Panc1 (cell line): ENCODE measurements at regions not wholly inside any gene's neighbourhood (a gene's known extent, or its start where the extent isn't known, plus 50 kb on each side); places are given as distances from the start of the nearest gene placed in this dataset.

Experiments used
- ATAC-seq: fragments of 200-7000 bp; cut with Tn5 transposase; 2 replicates; pipeline ENCODE4 v1.9.1; 2020; ENCODE audit warnings: mild to moderate bottlenecking, moderate library complexity
- BruUV-seq: library from RNA; stranded (reverse); fragments of 400-500 nt; replicated peaks from 2 replicates; lab custom pipeline; 2021; lab: Mats Ljungman, UMichigan
- CTCF ChIA-PET: fragments of 300-600 bp; sonication (Branson Sonifier 250); formaldehyde crosslinking; loops from one replicate; lab custom pipeline; 2022; ENCODE audit warnings: antibody characterized with exemption; lab: Charles Lee
- POLR2A ChIA-PET: fragments of 300-600 bp; sonication (Branson Sonifier 250); formaldehyde crosslinking; loops from one replicate; lab custom pipeline; 2022; ENCODE audit warnings: antibody characterized with exemption; lab: Charles Lee
- DNase-seq: peaks from one replicate; pipeline ENCODE4 v3.0.0-alpha.2; 2010; ENCODE audit warnings: low read depth, low spot score
- H3K27ac ChIP-seq: 2 replicates; pipeline ENCODE4 v1.5.1; 2011; ENCODE audit warnings: mild to moderate bottlenecking, low read length, inconsistent platforms
- H3K27me3 ChIP-seq: fragments of 200-500 bp; sonication (Bioruptor generic); 2 replicates; pipeline ENCODE4 v1.6.0; 2014; ENCODE audit warnings: low read length, inconsistent platforms; ENCODE audit not compliant: control insufficient read depth, insufficient read depth
- H3K36me3 ChIP-seq: fragments of 200-500 bp; sonication (Bioruptor generic); 2 replicates; pipeline ENCODE4 v1.5.1; 2014; ENCODE audit warnings: inconsistent platforms, mild to moderate bottlenecking, low read length, moderate library complexity; ENCODE audit not compliant: control insufficient read depth, insufficient read depth
- H3K4me1 ChIP-seq: 2 replicates; pipeline ENCODE4 v1.5.1; 2011; ENCODE audit warnings: inconsistent platforms, mild to moderate bottlenecking, low read length, moderate library complexity; ENCODE audit not compliant: control insufficient read depth, insufficient read depth
- H3K4me3 ChIP-seq, 2 experiments: 2 replicates each; pipeline ENCODE4 v1.5.1; 2011 to 2012; ENCODE audit warnings: low read depth in 2 of 2, low read length in 2 of 2, mild to moderate bottlenecking in 2 of 2, inconsistent platforms in 1 of 2, moderate library complexity in 1 of 2
- H3K9me3 ChIP-seq: fragments of 200-500 bp; sonication (Bioruptor generic); 2 replicates; pipeline ENCODE4 v1.5.1; 2014; ENCODE audit warnings: low read depth, mild to moderate bottlenecking, inconsistent platforms, low read length, moderate library complexity; ENCODE audit not compliant: control insufficient read depth, insufficient read depth
- CTCF ChIP-seq: fragments of 450-650 bp; IDR thresholded peaks from 2 replicates; pipeline ENCODE4 v1.5.1; 2017; ENCODE audit warnings: mild to moderate bottlenecking
- POLR2AphosphoS5 ChIP-seq: IDR thresholded peaks from 2 replicates; pipeline ENCODE4 v1.6.1; 2012; ENCODE audit warnings: mild to moderate bottlenecking, low read depth, low read length, moderate library complexity
- REST ChIP-seq, 2 experiments: IDR thresholded peaks; 2 replicates each; pipeline ENCODE4 v1.6.1; 2011 to 2012; ENCODE audit warnings: low read depth in 2 of 2, control low read depth in 1 of 2, low read length in 1 of 2, mild to moderate bottlenecking in 1 of 2, moderate library complexity in 1 of 2; ENCODE audit not compliant: insufficient read depth in 1 of 2
- SIN3A ChIP-seq: IDR thresholded peaks from 2 replicates; pipeline ENCODE4 v1.6.1; 2012; ENCODE audit warnings: low read depth, mild to moderate bottlenecking, low read length, moderate library complexity, borderline replicate concordance; ENCODE audit not compliant: insufficient read depth
- TCF7L2 ChIP-seq: IDR thresholded peaks from 2 replicates; pipeline ENCODE4 v1.6.1; 2011; ENCODE audit warnings: mild to moderate bottlenecking, low read depth, low read length, inconsistent platforms
- in situ Hi-C: cut with HindIII; loops from 2 replicates; pipeline ENCODE4 v1.10.0; 2016; ENCODE audit warnings: low sequenced_read_pairs, low pct_unique_long_range_greater_than_20kb
- intact Hi-C: fragments of 100-400 bp; cut with micrococcal nuclease; formaldehyde crosslinking; loops from one replicate; pipeline ENCODE4 v1.10.0; 2022; ENCODE audit not compliant: unreplicated experiment

GRCh38 chr12:98126637-98127335, 388.6 kb upstream of the TMPO start:
- H3K36me3 ChIP-seq: no peaks in the 10 kb centered on the region
- H3K4me3 ChIP-seq: no peak overlapping the region
- no peak for TF ChIP-seq CTCF
- TF ChIP-seq REST (IDR thresholded peaks at IDR 0.05; ENCODE audit: insufficient read depth in 1 of 2, low read depth in 2 of 2, low read length in 1 of 2): no peak
- TF ChIP-seq POLR2AphosphoS5: no peak
- TF ChIP-seq SIN3A: no peak
- TF ChIP-seq TCF7L2: no peak
- BruUV-seq: no TSS peak
- no peaks in the 10 kb centered on the region for H3K9me3 ChIP-seq
- ChIA-PET POLR2A (no interaction called here), CTCF (no interaction called here)
- H3K27me3 ChIP-seq: no peaks in the 10 kb centered on the region
- no peaks in the 10 kb centered on the region for H3K4me1 ChIP-seq
- DNase-seq (no peak), ATAC-seq (no peak)
- in situ Hi-C loops: no loop called here
- intact Hi-C loops: no loop called here
- H3K27ac ChIP-seq: no peak overlapping the region

- in situ Hi-C loops: no loop called here
- Histone ChIP-seq H3K27ac (no peak overlapping the region), H3K9me3 (no peaks in the 10 kb centered on the region), H3K4me3 (no peak overlapping the region), H3K27me3 (no peaks in the 10 kb centered on the region), H3K4me1 (no peaks in the 10 kb centered on the region), H3K36me3 (no peaks in the 10 kb centered on the region)
- BruUV-seq: no TSS peak
- ChIA-PET POLR2A (no interaction called here), CTCF (no interaction called here)
- DNase-seq (no peak), ATAC-seq (no peak)
- TF ChIP-seq SIN3A (no peak), CTCF (no peak), REST (IDR thresholded peaks at IDR 0.05; ENCODE audit: insufficient read depth in 1 of 2, low read depth in 2 of 2, low read length in 1 of 2) (no peak), TCF7L2 (no peak), POLR2AphosphoS5 (no peak)
- intact Hi-C loops: no loop called here
Measured at GRCh38 chr12:98127336-98127679, 388.1 kb upstream of the TMPO start.
